ENCODE measurements at regions not wholly inside any gene's neighbourhood (a gene's known extent, or its start where the extent isn't known, plus 50 kb on each side); places are given as distances from the start of the nearest gene placed in this dataset.
A peak's percentile ranks its signal among the peaks of the same experiment; 100 is the strongest.
"Not testable (repeated sequence)": the region's sequence is repeated elsewhere in the genome, so short reads cannot be mapped to it uniquely, and the experiment has no call there.

DNA sequence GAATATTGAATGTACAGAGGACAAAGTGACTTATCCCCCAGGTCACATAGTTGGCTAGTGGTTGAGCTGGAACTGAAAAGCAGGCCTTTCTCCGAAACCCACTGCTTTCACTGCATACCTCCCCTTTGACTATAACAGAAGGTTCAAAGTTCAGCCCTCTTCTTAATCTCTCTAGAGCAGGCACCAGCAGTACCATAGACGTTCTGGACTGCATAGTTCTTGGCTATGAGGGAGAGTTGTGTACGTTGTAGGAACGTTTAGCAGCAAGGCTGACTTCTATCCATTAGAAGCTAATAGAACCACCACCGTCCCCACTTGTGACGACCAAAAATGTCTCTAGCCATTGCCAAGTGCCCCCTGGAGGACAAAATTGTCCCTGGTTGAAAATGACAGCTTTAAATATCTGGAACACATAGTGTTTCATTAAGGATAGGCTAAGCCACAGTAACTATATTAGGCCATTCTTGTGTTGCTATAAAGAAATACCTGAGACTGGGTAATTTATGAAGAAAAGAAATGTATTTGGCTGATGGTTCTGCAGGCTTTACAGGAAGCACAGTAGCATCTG lies 123.8 kb upstream of the MTHFD1L start:
- no peak for DNase-seq

DNA sequence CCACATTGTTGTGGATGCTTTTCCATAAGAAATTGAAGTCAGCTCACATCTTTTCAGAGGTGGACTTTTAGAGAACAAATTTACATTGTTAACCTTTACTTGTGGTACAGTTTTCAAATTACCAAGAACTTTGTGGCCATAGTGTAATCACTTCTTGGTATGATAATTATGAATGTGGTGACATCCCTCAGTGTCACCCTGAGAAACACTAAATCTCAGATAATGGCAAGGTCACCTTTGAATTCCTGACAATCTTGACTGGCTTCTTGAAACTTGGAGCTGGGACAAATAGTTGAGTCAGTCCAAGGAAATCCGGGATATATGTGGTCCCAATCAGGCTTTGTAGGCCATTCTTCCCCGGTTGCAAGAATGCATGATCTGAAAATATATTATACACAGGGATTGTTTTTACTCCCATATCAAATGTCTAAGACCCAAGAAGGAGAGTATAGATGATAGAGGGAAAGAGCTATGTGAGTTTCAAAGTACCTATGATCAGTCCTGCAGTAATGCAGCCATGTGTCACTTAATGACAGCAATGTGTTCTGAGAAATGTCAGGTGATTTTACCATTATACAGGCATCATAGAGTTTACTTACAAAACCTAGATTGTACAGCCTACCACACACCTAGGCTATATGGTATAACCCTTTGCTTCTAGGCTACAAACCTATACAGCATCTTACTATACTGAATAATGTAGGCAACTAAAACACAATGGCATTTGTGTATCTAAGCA lies 120.8 kb upstream of the MTHFD1L start:
- no peak for DNase-seq

DNA sequence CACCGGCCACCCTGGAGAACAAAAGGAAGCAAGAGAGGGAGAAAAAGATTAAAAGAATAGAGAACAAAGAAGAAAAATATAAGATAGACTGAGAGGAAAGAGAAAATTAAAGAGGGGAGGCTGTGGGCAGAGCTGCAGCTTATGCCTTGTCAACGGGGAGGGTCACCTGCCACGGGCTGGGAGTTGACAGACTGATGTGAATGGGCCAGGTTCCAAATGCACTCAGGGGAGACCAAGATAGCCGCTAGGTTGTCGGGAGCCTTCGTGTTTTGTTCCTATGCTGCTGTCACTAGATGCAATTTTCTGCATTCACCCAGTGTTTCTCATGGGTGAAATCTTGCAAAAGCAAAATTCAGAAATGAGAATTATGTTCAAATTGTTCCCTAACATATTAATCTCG lies 119.6 kb upstream of the MTHFD1L start:
- DNase-seq = no peak

DNA sequence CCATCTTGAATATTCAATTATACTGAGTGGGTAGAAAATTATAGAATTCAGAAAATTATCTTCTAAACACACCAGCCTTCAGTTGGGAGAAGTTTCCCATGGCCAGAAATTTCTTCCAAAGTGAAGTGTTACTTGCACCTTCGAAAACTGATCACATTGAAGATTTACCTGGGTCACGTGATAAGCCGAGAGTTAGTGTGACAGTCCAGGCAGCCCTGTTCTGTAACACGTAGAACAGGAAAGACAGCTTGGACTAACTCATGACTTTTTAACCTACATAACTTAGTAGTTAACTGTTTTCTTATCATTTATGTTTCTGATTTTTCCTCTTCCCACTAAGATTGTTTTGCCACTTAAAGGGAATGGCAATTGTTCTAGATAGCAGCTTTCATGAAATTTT lies 118.3 kb upstream of the MTHFD1L start:
- DNase-seq = no peak

DNA sequence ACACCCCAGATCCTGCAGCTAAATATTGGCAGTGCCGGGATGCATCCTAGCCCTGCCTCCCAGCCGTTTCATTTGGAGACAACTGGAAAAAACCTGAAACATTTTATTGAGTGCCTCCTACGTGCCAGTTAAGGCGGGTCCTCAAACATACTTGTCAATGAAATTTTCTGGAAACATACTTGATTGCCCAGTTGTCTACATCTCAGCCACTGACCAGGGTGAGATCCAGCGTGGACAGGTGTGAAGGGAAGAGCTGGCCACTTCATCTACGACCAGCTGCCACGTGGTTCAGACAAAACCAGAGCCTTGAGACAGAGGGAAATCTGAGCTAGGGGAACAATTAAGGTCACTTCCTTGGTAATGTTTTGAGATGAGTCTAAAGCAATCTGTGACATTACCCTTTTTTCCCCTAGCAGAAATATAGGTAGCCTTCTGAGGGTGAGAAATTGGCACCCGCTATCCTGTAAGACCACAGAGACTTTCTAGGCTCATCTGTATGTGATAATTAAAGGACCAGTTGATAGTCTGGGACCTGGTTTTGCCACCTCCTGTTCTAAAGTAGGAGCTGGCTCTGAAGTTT lies 116.3 kb upstream of the MTHFD1L start:
- no peak for DNase-seq

DNA sequence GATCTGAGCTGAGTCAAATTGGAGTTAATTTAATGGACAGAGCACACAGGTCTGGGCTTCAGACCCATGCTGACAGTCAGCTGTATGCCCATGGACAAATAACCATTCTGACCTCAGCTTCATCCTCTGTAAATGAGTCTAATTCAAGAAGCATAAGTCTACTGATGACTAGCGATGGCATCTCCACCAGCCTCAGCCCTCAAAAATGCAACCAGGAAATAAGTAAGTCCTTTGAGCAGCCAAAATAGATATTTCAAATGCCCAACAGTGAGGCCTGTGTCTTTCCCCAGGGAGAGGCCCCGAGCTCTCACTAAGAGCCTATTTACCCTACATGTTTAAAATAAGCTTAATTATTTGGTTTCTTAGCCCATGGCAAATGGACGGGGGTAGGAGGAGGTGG lies 114.2 kb upstream of the MTHFD1L start:
- DNase-seq = no peak

DNA sequence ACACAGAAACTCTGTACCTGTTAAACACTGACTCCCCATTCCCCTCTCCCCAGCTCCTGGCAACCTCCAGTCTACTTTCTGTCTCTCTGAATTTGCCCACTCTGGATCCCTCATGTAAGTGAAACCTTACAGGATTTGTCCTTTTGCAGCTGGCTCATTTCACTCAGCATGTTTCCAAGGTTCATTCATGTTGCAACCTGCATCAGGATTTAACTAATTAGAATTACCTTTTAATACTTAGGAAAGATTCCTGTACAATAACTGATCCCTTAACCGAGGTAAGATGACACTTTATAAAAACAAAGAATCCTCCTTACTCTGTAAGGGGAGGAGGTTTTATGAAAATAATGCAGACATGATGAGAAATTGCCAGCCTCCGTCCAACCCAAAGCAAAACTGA lies 113.1 kb upstream of the MTHFD1L start:
- DNase-seq = no peak

DNA sequence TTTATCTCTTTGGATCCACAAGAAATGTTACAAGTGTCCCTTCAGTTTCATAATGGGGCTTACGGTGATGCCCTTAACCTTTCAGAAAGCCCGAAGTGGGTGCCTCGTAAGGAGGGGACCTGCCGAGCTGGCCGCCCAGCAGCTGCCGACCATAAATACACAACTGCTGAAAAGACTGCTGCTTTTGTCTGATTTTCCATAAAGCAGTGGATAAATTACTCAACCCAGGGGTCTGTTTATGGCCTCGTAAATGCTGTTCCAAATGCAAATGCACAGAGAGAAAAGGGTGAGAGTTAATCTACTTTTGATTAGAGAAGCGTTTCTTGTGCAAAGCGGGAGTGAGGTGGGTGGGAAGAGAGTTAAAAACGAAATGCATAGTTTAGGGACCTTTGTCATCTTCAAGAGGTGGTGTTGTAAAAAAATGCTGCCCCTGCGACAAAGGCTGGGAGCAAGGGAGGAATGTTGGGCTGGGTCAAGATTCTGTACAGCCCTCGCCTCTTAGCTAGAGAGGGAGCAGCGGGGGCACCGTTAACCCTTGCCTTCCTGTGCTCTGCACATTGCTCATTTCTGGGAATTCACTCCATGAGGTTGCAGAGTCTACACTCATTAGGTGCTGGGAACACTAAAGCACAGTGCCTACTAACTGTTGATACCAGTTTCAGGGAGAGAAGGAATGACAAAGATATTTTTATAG lies 112.0 kb upstream of the MTHFD1L start:
- no peak for DNase-seq

DNA sequence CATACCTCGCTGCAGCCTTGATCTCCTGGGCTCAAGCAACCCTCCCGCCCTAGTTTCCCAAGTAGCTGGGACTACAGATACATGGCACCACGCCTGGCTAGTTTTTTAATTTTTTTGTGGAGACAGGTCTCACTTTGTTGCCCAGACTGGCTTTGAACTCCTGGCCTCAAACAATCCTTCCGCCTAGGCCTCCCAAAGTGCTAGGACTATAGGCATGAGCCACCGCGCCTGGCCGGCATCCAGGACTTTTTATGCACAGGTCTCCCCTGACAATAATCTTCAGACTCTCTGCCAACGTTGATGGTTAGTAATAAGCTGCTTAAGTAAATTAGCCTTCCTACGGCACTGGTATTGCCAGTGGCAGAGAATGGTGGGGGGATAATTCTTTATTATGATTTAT lies 110.5 kb upstream of the MTHFD1L start:
- no peak for DNase-seq

DNA sequence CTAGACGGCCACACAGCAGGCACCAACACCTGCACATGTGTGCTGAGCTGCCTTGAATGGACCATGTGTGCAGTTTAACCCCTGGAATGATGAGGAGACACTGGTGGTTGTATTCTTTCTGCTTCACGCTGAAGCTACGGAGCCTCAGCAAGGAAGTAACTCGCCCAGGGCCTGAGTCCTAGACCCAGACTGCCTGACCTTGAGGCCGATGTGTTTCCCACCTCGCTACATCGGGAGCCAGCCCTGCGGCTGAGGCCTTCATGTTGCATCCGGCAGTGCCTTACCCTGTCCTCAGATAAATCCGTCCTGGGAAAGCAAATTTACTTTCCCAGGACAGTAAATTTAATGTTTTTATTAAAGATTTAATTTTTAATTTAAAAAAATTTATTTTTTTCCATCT lies 110.0 kb upstream of the MTHFD1L start:
- DNase-seq = no peak

DNA sequence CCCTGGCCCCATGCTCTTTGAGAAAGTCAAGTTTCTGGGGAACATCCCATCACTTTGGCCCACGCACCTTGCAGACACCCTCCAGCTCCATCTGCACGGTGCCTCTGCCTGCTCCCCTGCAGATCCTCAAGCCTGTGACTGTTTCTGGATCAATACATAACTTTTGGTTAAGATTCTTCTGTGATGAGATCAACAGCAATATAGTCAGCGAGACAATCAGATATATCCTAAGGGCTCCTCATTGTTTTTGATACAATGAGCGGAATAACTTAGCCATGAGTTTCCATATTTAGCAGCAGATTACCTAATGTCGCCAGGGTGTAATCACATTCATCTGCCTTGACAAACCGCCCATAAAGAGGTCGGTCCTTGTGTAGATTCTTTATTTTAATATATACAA lies 109.3 kb upstream of the MTHFD1L start:
- DNase-seq = no peak

DNA sequence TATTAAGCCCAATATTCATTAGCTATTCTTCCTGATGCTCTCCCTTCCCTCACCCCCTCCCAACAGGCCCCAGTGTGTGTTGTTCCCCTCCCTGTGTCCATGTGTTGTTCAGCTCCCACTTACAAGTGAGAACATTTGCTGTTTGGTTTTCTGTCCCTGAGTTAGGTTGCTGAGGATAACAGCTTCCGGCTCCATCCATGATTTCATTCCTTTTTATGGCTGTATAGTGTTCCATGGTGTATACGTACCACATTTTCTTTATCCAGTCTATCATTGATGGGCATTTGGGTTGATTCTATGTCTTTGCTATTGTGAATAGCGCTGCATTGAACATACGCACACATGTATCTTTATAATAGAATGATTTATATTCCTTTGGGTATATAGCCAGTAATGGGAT lies 107.7 kb upstream of the MTHFD1L start:
- not testable (repeated sequence) for DNase-seq

DNA sequence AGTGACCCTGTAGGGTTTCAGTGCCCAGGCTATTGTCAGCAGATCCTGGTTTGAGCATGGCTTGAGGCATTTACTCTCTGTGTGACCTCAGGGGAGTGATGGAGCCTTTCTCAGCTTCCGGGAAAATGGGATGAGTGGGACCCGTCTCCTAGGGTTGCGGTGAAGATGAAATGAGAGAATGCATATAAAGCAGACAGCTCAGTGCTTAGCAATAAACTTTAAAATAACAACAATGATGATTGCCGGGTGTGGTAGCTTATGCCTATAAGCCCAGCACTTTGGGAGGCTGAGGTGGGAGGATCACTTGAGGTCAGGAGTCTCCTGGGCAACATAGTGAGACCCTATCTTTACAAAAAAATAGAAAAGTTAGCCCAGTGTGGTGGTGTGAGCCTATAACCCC lies 106.0 kb upstream of the MTHFD1L start:
- DNase-seq = no peak

DNA sequence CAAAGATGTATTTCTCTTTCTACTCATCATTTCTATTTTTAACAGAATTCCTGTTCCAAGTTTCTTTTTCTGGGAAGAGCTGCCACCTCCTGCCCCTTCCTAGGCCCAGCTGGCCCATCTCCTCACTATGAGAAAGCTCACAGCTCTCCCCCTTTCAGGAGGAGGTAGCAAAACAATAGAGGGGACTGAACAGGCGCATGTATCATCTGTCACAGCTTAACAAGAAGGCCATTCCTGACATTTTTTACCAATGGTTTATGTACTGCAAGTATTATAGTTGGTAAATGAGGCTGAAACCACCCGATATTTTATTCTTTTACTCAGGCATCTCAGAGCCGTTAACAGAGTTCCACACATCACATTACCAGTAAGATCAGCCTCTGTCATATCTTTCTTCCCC lies 103.7 kb upstream of the MTHFD1L start:
- DNase-seq = no peak

DNA sequence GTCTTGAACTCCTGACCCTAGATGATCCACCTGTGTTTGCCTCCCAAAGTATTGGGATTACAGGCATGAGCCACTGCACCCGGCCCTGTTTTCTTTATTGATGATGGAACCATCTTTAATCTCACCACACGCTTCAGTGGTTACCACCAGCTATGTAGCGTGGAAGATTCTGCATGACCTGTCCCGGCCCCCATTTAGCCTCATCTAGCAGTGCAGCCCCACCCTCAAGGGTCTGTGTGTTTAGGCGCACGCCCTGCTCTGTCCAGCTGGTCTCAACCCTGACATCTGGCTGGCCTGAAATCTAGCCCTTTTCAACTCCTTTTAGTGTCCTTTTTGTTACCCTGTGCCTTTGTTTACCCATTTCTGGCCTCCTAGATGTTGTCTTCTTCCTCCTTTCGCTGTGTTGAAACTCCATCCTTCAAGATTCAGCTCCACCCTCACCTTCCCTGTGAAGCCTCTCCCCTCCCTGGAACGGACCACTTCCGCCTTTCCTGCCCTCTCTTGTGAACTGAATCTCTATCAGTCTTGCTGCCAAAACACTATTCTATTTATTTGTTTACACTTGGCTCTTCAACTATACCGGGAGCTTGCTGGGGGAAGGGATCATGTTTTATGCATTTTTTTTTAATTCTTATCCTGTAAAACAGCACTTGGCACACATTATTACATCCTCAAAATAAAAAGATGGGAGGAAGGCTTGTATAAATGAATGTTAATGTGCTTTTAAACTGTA lies 101.0 kb upstream of the MTHFD1L start:
- peak; percentile 12 for DNase-seq

DNA sequence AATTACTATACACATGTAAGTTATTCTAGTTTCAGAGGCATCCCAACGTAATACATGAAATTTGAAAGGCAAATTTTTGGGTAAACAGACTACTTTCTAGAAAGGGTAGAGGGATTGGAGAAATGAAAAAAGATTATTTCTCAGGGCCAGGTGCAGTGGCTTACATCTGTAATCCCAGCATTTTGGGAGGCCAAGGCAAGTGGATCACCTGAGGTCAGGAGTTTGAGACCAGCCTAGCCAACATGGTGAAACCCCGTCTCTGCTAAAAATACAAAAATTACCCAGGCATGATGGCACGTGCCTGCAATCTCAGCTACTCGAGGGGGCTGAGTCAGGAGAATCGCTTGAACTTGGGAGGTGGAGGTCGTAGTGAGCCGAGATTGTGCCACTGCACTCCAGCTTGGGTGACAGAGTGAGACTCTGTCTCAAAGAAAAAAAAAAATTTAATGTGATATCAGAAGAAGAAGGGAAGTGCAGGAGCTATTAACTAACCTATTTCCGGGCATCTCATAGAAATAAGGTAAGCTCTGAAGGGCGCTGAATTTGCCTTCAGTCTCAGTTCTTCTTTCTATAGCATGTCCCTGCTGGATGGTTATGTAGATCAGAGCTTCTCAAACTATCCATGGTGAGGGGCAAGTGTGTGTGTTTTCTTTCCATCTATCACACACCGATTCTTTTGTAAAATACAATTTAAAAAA lies 100.3 kb upstream of the MTHFD1L start:
- no peak for DNase-seq

DNA sequence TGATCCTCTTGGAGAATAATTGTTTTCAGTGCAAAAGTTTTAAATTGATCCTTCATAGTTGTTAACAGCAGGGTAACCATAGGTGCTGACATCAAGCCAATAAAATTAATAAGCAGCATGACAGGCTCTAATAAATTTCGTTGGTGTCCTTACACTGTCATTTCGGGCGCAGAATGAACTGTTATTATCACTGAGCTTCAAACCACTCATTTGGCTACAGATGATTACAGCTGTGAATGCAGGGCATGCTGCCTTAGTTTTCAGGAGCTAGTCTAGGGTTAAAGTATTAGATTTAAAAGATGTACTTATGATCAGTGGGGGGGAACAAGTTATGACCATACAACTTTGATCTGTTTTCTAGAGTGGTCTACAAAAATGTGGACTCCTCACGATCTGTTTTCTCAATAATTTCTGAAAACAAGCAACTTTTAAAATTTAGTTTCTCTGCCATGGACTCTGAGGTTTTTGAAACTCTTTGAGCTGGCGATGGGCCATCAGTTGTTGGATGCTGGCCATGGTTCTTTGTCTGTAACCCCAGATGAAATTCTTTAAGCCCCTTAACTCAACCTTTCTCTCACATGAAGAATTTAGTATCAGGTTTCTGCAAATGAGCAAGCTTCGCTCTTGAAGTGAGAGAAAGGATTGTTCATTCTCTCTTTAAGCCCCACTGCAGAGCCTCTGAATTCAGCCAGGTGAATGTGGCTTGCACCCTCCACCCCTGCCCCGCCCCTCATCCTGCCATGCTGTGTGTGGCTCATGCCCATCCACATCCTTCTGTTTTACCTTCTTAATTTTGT lies 99.1 kb upstream of the MTHFD1L start:
- DNase-seq = no peak

DNA sequence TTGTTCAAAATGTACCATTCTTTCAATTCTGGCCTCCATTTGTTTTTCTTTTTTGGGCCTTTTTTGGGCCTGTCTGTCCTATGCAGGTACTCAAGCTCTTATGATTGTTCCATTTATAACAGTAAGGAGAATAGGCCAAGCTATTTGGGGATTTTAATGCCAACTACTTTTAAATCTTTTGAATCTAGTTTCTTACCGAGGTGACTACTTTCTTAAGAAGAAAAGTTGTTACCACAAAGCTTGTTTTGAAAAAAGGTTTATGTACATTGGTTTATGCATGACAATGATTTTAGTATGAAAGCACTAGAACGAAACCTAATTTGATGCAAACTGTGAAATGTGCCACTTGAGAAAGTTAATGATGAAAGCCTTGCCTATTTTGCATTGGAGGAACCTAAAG lies 98.3 kb upstream of the MTHFD1L start:
- no peak for DNase-seq

DNA sequence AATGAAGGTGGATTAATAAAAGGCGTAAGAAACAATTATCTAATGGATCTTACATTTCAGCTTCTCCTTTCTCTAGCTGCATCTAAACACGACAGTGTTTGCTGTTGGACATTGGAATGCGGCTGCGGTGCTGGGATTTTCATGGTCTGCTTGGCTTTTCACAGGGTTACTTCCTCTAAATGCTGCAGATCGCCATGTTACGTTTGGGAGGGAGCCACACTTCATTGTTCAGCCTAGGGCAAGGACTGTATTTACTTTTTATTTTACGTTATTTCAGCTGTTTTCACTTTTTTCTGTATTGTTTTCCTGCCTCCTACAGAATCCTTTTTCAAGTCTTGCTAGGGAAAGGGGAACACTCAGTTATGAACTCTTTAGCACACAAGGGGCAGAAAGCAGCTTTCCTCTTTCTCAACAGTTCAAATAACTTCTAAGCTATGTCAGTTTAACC lies 97.9 kb upstream of the MTHFD1L start:
- no peak for DNase-seq

DNA sequence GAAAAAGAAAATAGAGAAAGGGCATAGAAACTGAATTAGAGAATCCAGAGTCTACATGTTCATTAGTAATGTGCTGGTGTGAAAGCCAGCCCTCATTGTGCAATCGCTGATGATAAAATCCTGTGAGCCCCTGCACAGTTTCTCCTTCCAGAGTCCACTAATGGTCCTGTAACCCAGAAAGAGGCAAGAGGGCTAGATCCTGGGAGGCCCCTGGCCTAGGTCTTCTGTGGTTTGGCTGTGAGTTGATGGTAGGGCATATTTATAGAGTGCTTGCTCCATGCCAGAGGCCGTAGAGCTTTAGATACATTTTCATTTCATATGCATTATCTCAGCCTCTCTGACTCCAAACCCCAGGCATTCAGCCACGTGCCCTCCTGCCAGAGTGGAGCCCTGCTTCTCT lies 94.9 kb upstream of the MTHFD1L start:
- DNase-seq = peak; percentile 34

DNA sequence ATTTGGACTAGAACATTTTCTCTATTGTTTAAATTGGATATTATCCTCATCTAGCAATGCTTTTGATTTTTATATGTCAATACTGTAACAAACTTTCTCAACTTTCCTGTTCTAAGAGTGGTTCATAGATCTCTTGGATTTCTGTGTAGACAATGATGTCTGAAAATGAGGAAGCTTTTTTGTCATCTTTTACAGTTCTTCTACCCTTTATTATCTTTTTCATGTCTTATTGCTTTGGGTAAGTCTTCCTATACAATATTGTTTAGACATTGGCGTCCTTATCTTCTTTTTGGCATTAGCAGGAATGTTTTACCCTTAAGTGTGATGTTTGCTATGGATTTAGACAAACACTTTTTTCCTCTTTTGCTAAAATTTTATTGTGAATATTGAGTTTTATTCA lies 91.5 kb upstream of the MTHFD1L start:
- DNase-seq = no peak
